Coronary artery (tissue), 2 donors: ENCODE measurements at regions not wholly inside any gene's neighbourhood (a gene's known extent, or its start where the extent isn't known, plus 50 kb on each side); places are given as distances from the start of the nearest gene placed in this dataset.

Experiments
- DNase-seq: peaks from one replicate; pipeline ENCODE4 v3.0.0-alpha.2; 2017; ENCODE audit warnings: low spot score
- H3K27ac ChIP-seq, 2 donors: fragments of 200-600 bp; sonication (generic); one replicate each; pipeline ENCODE4 v1.5.1; 2016 to 2019
- H3K4me3 ChIP-seq: fragments of 200-600 bp; sonication (generic); 2 replicates; pipeline ENCODE4 v1.5.1; 2016; ENCODE audit warnings: mild to moderate bottlenecking, moderate library complexity
- CTCF ChIP-seq: fragments of 200-600 bp; sonication (generic); IDR thresholded peaks from one replicate; pipeline ENCODE4 v1.5.1; 2019; ENCODE audit warnings: antibody characterized with exemption

GRCh38 chr4:189305500-189305899 lies 635.2 kb upstream of the FRG1 start:
- H3K4me3 ChIP-seq, result no peak overlapping the region
- H3K27ac ChIP-seq, result no peak overlapping the region
- no peak for TF ChIP-seq CTCF
- DNase-seq, result no peak

- Histone ChIP-seq H3K4me3 (no peak overlapping the region), H3K27ac (no peak overlapping the region)
- no peak for TF ChIP-seq CTCF
- DNase-seq, result no peak
Measured at GRCh38 chr4:189311251-189311650, 629.4 kb upstream of the FRG1 start.

- H3K4me3 ChIP-seq, result no peak overlapping the region
- TF ChIP-seq CTCF, result no peak
- H3K27ac ChIP-seq, result no peak overlapping the region
- no peak for DNase-seq
Measured at GRCh38 chr4:189313064-189313463, 627.6 kb upstream of the FRG1 start.

- H3K4me3 ChIP-seq, result no peak overlapping the region
- DNase-seq, result no peak
- no peak for TF ChIP-seq CTCF
- no peak overlapping the region for H3K27ac ChIP-seq
Measured at GRCh38 chr4:189313861-189314513, 626.7 kb upstream of the FRG1 start.

- DNase-seq, result no peak
- H3K4me3 ChIP-seq, result no peak overlapping the region
- no peak for TF ChIP-seq CTCF
- H3K27ac ChIP-seq, result no peak overlapping the region
Measured at GRCh38 chr4:189322426-189322825, 618.2 kb upstream of the FRG1 start.

GRCh38 chr4:189341881-189342280 lies 598.8 kb upstream of the FRG1 start:
- H3K4me3 ChIP-seq, result no peak overlapping the region
- H3K27ac ChIP-seq, result no peak overlapping the region
- no peak for DNase-seq
- TF ChIP-seq CTCF, result no peak

- no peak for TF ChIP-seq CTCF
- no peak overlapping the region for H3K4me3 ChIP-seq
- DNase-seq, result no peak
- no peak overlapping the region for H3K27ac ChIP-seq
Measured at GRCh38 chr4:189355590-189355989, 585.1 kb upstream of the FRG1 start.
